Loucy (cell line): ENCODE measurements at regions not wholly inside any gene's neighbourhood (a gene's known extent, or its start where the extent isn't known, plus 50 kb on each side); places are given as distances from the start of the nearest gene placed in this dataset.
"Not testable (repeated sequence)": the region's sequence is repeated elsewhere in the genome, so short reads cannot be mapped to it uniquely, and the experiment has no call there.

ENCODE experiments used
- H2AFZ ChIP-seq: fragments of 200-600 bp; sonication (generic); 2 replicates; pipeline ENCODE4 v1.6.0; 2016; ENCODE audit warnings: antibody characterized with exemption, mild to moderate bottlenecking, low read length, moderate library complexity
- H3F3A ChIP-seq: fragments of 200-600 bp; 2 replicates; pipeline ENCODE4 v1.6.0; 2016; ENCODE audit warnings: antibody characterized with exemption, low read depth, mild to moderate bottlenecking
- H3K27me3 ChIP-seq: fragments of 200-600 bp; sonication (generic); 2 replicates; pipeline ENCODE4 v1.6.1; 2014; ENCODE audit warnings: low read length, mild to moderate bottlenecking; ENCODE audit not compliant: insufficient read depth, poor library complexity, severe bottlenecking
- H3K36me3 ChIP-seq: fragments of 200-600 bp; sonication (generic); 2 replicates; pipeline ENCODE4 v1.6.1; 2016; ENCODE audit warnings: low read length; ENCODE audit not compliant: insufficient read depth
- H3K4me1 ChIP-seq: fragments of 200-600 bp; sonication (generic); 2 replicates; pipeline ENCODE4 v1.5.1; 2014; ENCODE audit warnings: low read length, mild to moderate bottlenecking; ENCODE audit not compliant: insufficient read depth, poor library complexity, severe bottlenecking
- H3K4me2 ChIP-seq: fragments of 200-600 bp; sonication (generic); 2 replicates; pipeline ENCODE4 v1.6.0; 2014; ENCODE audit warnings: antibody characterized with exemption, low read length, low read depth, mild to moderate bottlenecking; ENCODE audit not compliant: poor library complexity, severe bottlenecking
- H3K4me3 ChIP-seq: fragments of 200-600 bp; sonication (generic); 2 replicates; pipeline ENCODE4 v1.5.1; 2014; ENCODE audit warnings: low read length, mild to moderate bottlenecking, mixed read lengths; ENCODE audit not compliant: poor library complexity, severe bottlenecking
- H3K79me2 ChIP-seq: fragments of 200-600 bp; sonication (generic); 2 replicates; pipeline ENCODE4 v1.6.1; 2014; ENCODE audit warnings: low read length; ENCODE audit not compliant: insufficient read depth
- H3K9ac ChIP-seq: fragments of 200-600 bp; sonication (generic); 2 replicates; pipeline ENCODE4 v1.6.0; 2014; ENCODE audit warnings: mild to moderate bottlenecking, low read depth, low read length, moderate library complexity; ENCODE audit not compliant: poor library complexity, severe bottlenecking
- H3K9me2 ChIP-seq: fragments of 200-600 bp; sonication (generic); replicated peaks from 2 replicates; pipeline ENCODE4 v1.6.1; 2016; ENCODE audit warnings: low read depth, low read length, mixed read lengths
- H3K9me3 ChIP-seq: fragments of 200-600 bp; sonication (generic); 2 replicates; pipeline ENCODE4 v1.6.1; 2014; ENCODE audit warnings: mild to moderate bottlenecking, antibody characterized with exemption, low read length, low read depth; ENCODE audit not compliant: insufficient read depth
- H4K20me1 ChIP-seq: fragments of 200-600 bp; sonication (generic); 2 replicates; pipeline ENCODE4 v1.6.0; 2014; ENCODE audit warnings: antibody characterized with exemption, low read length, mild to moderate bottlenecking; ENCODE audit not compliant: insufficient read depth, poor library complexity, severe bottlenecking
- EZH2phosphoT487 ChIP-seq: fragments of 200-600 bp; IDR thresholded peaks from 2 replicates; pipeline ENCODE4 v1.6.1; 2018; ENCODE audit warnings: antibody characterized with exemption, mild to moderate bottlenecking, moderate library complexity, borderline replicate concordance
- TF ChIP-seq, protein P1 (sequence below): fragments of 200-600 bp; sonication (generic); conservative IDR thresholded peaks from 2 replicates; pipeline ENCODE4 v1.5.1; 2014; ENCODE audit warnings: mild to moderate bottlenecking, antibody characterized with exemption, low read length

GRCh38 chr2:13332060-13332459 lies 615.3 kb downstream of the TRIB2 start:
- Histone ChIP-seq H3K4me2 (no peak overlapping the region), H3K9me3 (no peaks in the 10 kb centered on the region), H3F3A (no peaks in the 10 kb centered on the region), H3K79me2 (no peaks in the 10 kb centered on the region), H3K27me3 (no peaks in the 10 kb centered on the region), H4K20me1 (no peaks in the 10 kb centered on the region), H3K9ac (no peak overlapping the region), H3K9me2 (no peaks in the 10 kb centered on the region), H2AFZ (no peak overlapping the region), H3K36me3 (no peaks in the 10 kb centered on the region), H3K4me1 (no peaks in the 10 kb centered on the region), H3K4me3 (no peak overlapping the region)
- TF ChIP-seq, protein P1, sequence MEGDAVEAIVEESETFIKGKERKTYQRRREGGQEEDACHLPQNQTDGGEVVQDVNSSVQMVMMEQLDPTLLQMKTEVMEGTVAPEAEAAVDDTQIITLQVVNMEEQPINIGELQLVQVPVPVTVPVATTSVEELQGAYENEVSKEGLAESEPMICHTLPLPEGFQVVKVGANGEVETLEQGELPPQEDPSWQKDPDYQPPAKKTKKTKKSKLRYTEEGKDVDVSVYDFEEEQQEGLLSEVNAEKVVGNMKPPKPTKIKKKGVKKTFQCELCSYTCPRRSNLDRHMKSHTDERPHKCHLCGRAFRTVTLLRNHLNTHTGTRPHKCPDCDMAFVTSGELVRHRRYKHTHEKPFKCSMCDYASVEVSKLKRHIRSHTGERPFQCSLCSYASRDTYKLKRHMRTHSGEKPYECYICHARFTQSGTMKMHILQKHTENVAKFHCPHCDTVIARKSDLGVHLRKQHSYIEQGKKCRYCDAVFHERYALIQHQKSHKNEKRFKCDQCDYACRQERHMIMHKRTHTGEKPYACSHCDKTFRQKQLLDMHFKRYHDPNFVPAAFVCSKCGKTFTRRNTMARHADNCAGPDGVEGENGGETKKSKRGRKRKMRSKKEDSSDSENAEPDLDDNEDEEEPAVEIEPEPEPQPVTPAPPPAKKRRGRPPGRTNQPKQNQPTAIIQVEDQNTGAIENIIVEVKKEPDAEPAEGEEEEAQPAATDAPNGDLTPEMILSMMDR = no peak
- TF ChIP-seq EZH2phosphoT487 = no peak

- not testable (repeated sequence) for H4K20me1 ChIP-seq, H3K4me1 ChIP-seq, H3K4me3 ChIP-seq, H3K27me3 ChIP-seq, H3K4me2 ChIP-seq, H3K9me2 ChIP-seq, H3F3A ChIP-seq, H2AFZ ChIP-seq, H3K9ac ChIP-seq, H3K9me3 ChIP-seq, H3K36me3 ChIP-seq, H3K79me2 ChIP-seq
Measured at GRCh38 chr2:13334071-13334470, 617.3 kb downstream of the TRIB2 start.

- H3K4me3 ChIP-seq = no peak overlapping the region
- H3K4me2 ChIP-seq = no peak overlapping the region
- no peak overlapping the region for H2AFZ ChIP-seq
- no peaks in the 10 kb centered on the region for H3F3A ChIP-seq
- no peaks in the 10 kb centered on the region for H3K36me3 ChIP-seq
- H4K20me1 ChIP-seq = no peaks in the 10 kb centered on the region
- H3K9me3 ChIP-seq = no peaks in the 10 kb centered on the region
- TF ChIP-seq EZH2phosphoT487 = no peak
- TF ChIP-seq, protein P1 = no peak
- H3K79me2 ChIP-seq = no peaks in the 10 kb centered on the region
- no peak overlapping the region for H3K9ac ChIP-seq
- H3K4me1 ChIP-seq = no peaks in the 10 kb centered on the region
- no peaks in the 10 kb centered on the region for H3K9me2 ChIP-seq
- no peaks in the 10 kb centered on the region for H3K27me3 ChIP-seq
Measured at GRCh38 chr2:13334545-13334944, 617.8 kb downstream of the TRIB2 start.

DNA sequence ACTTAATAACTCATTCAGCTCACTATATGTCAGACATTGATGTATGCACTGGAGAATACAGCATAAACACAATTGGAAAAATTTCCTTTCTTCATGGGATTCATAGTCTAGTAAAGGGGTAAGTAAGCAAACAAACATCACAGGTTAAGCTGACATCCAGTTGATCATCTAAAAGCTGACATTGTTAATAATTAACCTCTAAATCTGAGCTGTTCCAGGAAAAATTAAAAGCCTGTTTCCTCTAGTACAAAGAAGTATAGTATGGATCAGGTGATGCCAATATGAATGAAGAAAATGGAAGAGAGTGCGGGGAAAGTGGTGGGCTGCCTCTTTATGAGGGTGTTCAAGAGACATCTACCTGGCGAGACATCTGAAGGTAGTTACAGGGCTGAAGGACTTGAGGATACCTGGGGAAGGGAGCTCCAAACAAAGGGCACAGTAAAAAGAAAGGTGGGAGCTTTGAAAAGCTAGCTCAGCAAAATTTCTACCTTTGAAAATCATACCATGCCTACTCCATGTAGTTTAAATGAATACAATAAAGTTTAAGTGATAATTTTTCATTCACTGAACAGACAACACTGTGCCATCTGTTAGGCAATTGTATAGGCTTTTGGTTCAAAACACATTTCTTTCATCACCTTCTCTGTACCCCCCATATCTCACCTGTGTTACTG lies 619.3 kb downstream of the TRIB2 start:
- Histone ChIP-seq H3F3A (no peaks in the 10 kb centered on the region), H3K4me2 (no peak overlapping the region), H3K36me3 (no peaks in the 10 kb centered on the region), H3K27me3 (no peaks in the 10 kb centered on the region), H3K79me2 (no peaks in the 10 kb centered on the region), H3K9me3 (no peaks in the 10 kb centered on the region), H2AFZ (no peak overlapping the region), H3K4me3 (no peak overlapping the region), H4K20me1 (no peaks in the 10 kb centered on the region), H3K9ac (no peak overlapping the region), H3K9me2 (no peaks in the 10 kb centered on the region), H3K4me1 (no peaks in the 10 kb centered on the region)
- TF ChIP-seq, protein P1 = no peak
- no peak for TF ChIP-seq EZH2phosphoT487
